Naive B cell (primary cell): ENCODE measurements at regions not wholly inside any gene's neighbourhood (a gene's known extent, or its start where the extent isn't known, plus 50 kb on each side); places are given as distances from the start of the nearest gene placed in this dataset.

Experiments used
- ATAC-seq, 2 donors: fragments of 150-1000 bp; cut with Tn5 transposase; 2 replicates each; pipeline ENCODE4 v1.10.0; 2021; ENCODE audit warnings: low read depth in 2 of 2, mild to moderate bottlenecking in 2 of 2, moderate library complexity in 2 of 2
- DNase-seq: peaks from one replicate; pipeline ENCODE4 v3.0.0; 2022
- H3K27ac Mint-ChIP-seq, 6 donors: one replicate each; pipeline ENCODE4 v1.8.0; 2020 to 2022; ENCODE audit warnings: mild to moderate bottlenecking in 6 of 6, mixed read lengths in 6 of 6, moderate library complexity in 5 of 6, inconsistent platforms in 2 of 6
- H3K27me3 Mint-ChIP-seq, 3 donors: one replicate each; pipeline ENCODE4 v1.8.0; 2021 to 2022; ENCODE audit warnings: mixed read lengths in 3 of 3, mild to moderate bottlenecking in 1 of 3
- H3K36me3 Mint-ChIP-seq, 2 donors: one replicate each; pipeline ENCODE4 v1.8.0; 2020 to 2022; ENCODE audit warnings: mixed read lengths in 2 of 2, inconsistent platforms in 1 of 2, mild to moderate bottlenecking in 1 of 2
- H3K4me1 Mint-ChIP-seq, 3 donors: one replicate each; pipeline ENCODE4 v1.8.0; 2020 to 2022; ENCODE audit warnings: mixed read lengths in 3 of 3, inconsistent platforms in 1 of 3, mild to moderate bottlenecking in 1 of 3, moderate library complexity in 1 of 3
- H3K4me3 Mint-ChIP-seq, 8 donors: one replicate each; pipeline ENCODE4 v1.8.0; 2020 to 2022; ENCODE audit warnings: mild to moderate bottlenecking in 8 of 8, mixed read lengths in 8 of 8, moderate library complexity in 8 of 8, inconsistent platforms in 2 of 8
- H3K9me3 Mint-ChIP-seq, 7 donors: one replicate each; pipeline ENCODE4 v1.8.0; 2020 to 2022; ENCODE audit warnings: mixed read lengths in 7 of 7, mild to moderate bottlenecking in 5 of 7, inconsistent platforms in 2 of 7, moderate library complexity in 1 of 7

DNA sequence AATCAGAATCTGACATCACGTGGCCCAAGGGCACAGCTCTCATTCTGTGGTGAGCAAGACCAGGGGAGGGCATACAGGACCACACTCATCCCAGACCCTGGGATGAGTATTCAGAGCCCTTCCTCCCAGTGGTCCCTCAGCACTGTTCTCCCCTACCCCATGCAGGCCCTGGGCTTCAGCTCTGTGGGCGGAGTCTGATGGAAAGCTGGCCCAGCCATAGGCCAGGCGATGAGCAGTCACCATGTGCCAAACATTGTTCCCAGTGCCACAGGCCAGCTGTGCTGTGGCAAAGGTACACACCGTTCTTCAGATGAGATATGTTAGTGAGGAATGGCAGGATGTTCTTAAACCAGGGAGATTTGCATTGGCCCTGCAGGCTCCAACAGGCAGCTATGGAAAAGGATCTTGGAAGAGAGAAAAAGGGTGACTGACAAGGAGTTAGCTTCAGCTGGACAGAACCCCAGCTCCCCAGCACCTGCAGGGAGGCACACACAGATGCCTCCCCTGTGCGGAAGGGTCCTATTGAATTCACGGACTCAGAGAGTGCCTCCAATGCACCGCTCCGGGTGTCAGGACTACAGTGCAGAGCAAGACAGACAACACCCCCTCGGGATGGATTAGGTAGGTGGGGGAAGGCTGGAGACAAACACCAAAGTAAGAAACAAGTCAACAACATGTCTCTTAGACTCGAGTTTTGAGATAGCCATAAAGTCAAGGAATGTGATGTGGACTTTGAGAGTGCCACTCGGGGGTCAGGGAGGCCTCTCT is 596.0 kb upstream of the MGMT start:
- Mint-ChIP-seq H3K4me3 (no peak overlapping the region), H3K9me3 (peaks cover 0 to 5% (median 0%) of the 10 kb centered on the region in 7 donors), H3K36me3 (no peaks in the 10 kb centered on the region), H3K4me1 (no peaks in the 10 kb centered on the region), H3K27me3 (peaks cover 0 to 10% (median 0%) of the 10 kb centered on the region in 3 donors), H3K27ac (peak overlapping the region in 1 of 6 donors; percentile 42)
- ATAC-seq (no peak), DNase-seq (no peak)

DNA sequence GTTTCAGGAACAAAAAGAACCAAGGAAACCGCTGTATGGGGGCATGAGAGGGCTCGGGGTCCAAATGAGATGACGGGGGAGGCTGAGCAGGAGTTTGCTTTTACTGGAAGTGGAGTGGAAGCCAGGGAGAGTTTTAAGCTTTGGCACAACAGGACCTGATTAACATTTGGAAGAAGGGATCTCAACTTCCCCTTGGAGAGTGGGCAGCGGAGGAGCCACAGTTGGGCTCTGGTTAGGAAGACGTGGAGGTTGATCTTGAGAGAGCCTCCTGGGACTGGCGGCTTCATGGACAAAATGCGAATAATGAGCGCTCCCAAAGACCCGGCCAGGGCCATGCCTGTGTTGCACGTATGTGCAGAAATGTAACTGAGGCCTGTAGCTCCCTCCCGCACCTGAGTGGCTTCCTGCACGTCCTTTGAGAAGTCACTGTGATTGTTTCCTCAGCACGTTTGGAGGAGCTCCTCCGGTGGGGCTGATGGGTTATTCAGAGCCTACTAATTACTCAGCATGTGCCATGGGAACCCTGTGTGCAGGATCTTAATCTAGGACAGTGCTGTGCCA is 595.3 kb upstream of the MGMT start:
- no peak overlapping the region for H3K27ac Mint-ChIP-seq
- no peak for DNase-seq
- H3K36me3 Mint-ChIP-seq, result no peaks in the 10 kb centered on the region
- ATAC-seq, result no peak
- peaks cover 0 to 5% (median 0%) of the 10 kb centered on the region in 7 donors for H3K9me3 Mint-ChIP-seq
- H3K4me1 Mint-ChIP-seq, result no peaks in the 10 kb centered on the region
- H3K27me3 Mint-ChIP-seq, result peaks cover 0 to 15% (median 0%) of the 10 kb centered on the region in 3 donors
- H3K4me3 Mint-ChIP-seq, result no peak overlapping the region

DNA sequence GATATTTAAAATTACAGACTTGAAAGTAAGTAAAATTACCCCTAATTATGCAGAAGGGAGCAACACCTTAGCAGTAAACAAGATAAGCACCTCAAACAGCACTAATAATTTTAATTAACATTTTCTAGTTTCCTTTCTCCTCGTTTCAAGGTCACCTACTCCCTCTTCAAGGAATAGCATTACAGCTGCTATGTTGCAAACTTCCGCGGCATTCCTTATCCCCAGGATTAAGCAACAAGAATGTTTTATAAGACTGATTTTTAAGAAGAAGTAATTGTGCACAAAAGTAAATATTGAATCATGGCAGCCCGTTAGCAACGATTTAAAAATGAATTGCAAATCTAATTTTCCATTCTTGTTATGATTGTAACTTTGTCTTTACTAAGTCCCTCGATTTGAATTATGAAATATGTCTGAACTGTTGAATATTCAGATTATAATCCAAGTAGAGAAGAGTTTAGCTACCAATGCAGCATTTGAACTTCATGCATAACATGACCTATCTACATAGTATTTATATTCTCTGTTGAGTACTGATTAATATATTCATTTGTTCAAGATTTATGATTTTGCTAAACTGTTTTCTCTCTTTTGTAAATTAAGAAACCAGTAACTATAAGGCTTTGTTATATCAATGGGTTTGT is 593.5 kb upstream of the MGMT start:
- Mint-ChIP-seq H3K4me1 (no peaks in the 10 kb centered on the region), H3K4me3 (no peak overlapping the region)

DNA sequence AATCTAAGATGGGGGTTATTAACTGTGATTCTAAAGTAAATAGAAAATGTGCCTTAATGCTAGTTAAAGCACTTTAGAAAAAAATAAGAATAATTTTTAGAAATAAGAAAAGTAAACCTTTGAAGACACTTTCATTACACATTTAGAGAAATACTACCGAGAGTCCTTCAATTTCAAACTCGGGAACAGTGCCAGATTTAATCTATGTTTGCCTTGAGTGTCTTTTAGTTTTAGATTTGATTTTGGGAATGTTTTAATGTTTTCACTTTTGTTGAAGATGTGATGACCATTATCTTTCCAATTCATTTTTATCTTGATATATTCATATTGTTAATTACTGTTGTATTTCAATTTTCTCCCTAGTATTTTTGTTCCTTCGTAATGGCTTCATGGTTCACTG is 592.7 kb upstream of the MGMT start:
- DNase-seq, result no peak
- no peak for ATAC-seq

More for the DNA sequence above, 593.5 kb upstream of the MGMT start:
- Mint-ChIP-seq H3K27ac (no peak overlapping the region), H3K27me3 (peaks cover 0 to 6% (median 0%) of the 10 kb centered on the region in 3 donors), H3K9me3 (peaks cover 0 to 3% (median 0%) of the 10 kb centered on the region in 7 donors), H3K36me3 (no peaks in the 10 kb centered on the region)
- DNase-seq (no peak), ATAC-seq (no peak)

DNA sequence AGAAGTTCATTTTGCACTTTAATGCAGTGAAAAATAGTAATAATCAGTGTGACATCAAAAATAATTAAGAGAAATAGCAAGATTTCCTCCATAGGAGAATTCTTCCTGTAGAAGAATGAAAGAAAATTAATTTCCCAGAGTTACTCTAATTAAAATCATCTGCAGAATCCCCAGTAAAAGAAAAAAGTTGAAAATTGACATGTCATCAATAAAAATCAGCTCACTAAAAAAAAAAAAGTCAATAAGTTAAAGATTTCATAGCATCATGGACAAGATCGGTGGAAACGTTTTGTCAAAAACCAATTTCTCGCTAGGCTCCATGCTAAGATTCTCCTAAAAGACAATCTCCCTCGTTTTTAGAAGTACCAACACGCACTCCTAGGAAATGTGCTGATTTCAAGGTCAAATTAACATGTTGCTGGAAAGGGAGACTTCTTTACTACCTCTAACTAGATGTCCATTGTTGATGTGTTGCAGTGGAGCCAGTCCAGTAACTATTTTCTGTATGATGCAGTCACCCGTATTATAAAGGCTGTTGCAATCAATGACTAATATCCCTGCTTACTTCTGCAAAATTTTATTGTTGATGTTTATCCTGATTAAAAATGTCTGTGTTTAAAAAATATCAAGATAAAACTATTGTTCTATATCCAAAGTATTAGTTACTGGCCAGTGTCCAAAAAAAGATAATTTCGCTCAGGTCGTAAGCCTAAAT is 591.9 kb upstream of the MGMT start:
- ATAC-seq (no peak), DNase-seq (no peak)
- Mint-ChIP-seq H3K4me1 (no peaks in the 10 kb centered on the region), H3K36me3 (no peaks in the 10 kb centered on the region), H3K27me3 (peaks cover 0 to 11% (median 0%) of the 10 kb centered on the region in 3 donors), H3K27ac (no peak overlapping the region), H3K9me3 (peaks cover 0 to 3% (median 0%) of the 10 kb centered on the region in 7 donors), H3K4me3 (no peak overlapping the region)

More for the DNA sequence above, 592.7 kb upstream of the MGMT start:
- Mint-ChIP-seq H3K27ac (no peak overlapping the region), H3K4me3 (no peak overlapping the region), H3K36me3 (no peaks in the 10 kb centered on the region), H3K9me3 (peaks cover 0 to 3% (median 0%) of the 10 kb centered on the region in 7 donors), H3K4me1 (no peaks in the 10 kb centered on the region), H3K27me3 (peaks cover 0 to 11% (median 0%) of the 10 kb centered on the region in 3 donors)

DNA sequence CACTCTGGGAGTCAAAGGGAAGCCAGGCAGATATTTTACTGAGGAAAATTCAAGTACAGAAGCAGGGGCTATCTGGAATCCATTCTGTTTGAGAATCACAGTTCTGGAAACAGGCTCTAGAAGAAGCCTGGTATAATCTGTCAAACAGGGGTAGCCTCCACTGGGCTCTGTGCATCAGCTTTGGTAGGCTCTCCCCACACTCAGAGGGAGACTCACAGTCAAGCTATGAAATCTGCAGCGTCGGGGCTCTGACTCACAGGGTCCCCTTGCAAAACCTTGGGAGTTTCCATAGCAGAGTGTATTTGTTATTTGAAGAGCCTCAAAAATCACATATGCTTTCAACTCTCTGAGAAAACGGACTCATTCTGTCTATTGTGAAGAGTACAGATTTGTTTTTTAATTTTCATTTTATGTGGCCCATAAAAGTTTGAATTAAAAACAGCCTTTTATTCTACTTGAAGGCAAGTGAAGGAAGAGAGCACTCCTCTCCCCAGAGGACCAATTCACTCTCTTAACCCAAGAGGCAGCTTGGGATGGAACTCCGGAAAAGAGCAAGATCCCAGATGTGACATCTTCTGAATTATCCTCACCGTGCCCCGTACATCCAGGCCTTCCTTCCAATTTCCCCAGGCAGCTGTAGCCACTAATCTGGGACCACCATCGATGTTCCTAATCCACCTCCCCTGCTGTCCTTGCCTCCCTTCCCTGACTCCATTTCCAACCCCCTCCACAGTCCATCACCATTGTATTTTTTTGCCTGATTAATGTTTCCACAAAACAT is 590.9 kb upstream of the MGMT start:
- H3K27me3 Mint-ChIP-seq, result peaks cover 0 to 16% (median under 1%) of the 10 kb centered on the region in 3 donors
- H3K4me3 Mint-ChIP-seq, result peak overlapping the region in 1 of 8 donors; percentile 74
- no peak for ATAC-seq
- no peaks in the 10 kb centered on the region for H3K4me1 Mint-ChIP-seq
- no peak overlapping the region for H3K27ac Mint-ChIP-seq
- H3K36me3 Mint-ChIP-seq, result no peaks in the 10 kb centered on the region
- DNase-seq, result no peak
- peaks cover 0 to 7% (median 0%) of the 10 kb centered on the region in 7 donors for H3K9me3 Mint-ChIP-seq

DNA sequence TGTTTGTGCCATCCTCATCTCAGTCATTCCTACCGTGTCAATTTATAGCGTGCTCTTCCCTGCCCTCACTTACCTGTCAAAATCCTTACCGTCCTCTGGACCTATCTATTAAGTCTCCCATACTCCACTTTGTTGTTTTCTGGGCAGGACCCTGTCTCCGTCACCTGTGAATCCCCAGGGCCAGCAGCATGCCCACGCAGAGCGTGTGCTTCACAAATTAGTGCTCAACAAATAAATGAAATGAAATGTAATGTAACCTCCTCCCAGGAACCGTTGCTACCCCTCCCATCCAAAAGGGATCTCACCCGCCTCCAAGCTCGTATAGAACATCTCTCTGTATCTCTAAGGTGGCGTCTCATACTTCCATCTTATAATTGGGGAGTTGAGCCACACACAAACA is 589.9 kb upstream of the MGMT start:
- ATAC-seq (no peak), DNase-seq (no peak)
- H3K27ac Mint-ChIP-seq, result no peak overlapping the region
- H3K4me3 Mint-ChIP-seq, result no peak overlapping the region
- H3K9me3 Mint-ChIP-seq, result peaks cover 0 to 13% (median 0%) of the 10 kb centered on the region in 7 donors
- no peaks in the 10 kb centered on the region for H3K36me3 Mint-ChIP-seq
- peaks cover 0 to 20% (median 7%) of the 10 kb centered on the region in 3 donors for H3K27me3 Mint-ChIP-seq
- no peaks in the 10 kb centered on the region for H3K4me1 Mint-ChIP-seq

DNA sequence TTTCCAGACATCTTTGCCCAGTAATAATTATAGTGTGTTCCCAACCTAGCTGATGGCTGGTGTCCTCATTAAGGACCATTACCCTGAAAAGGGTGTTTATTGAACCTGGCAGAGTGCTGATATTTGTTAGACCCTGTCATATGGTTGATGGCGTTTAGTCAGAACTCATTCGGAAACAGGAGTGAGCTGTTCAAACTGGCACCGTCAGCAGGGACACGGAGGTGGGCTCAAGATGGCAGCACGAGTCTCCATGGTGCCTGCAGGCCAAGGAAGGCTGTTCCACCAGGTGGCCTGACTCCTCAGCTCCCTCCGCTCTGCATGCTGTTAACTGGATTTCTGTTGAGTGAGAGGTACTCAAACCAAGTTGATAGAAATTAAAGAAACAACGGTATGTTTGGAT is 589.1 kb upstream of the MGMT start:
- ATAC-seq, result no peak
- no peak for DNase-seq
- Mint-ChIP-seq H3K9me3 (peaks cover 0 to 13% (median 0%) of the 10 kb centered on the region in 7 donors), H3K27me3 (peaks cover 0 to 20% (median 7%) of the 10 kb centered on the region in 3 donors), H3K36me3 (no peaks in the 10 kb centered on the region), H3K4me1 (no peaks in the 10 kb centered on the region), H3K4me3 (no peak overlapping the region), H3K27ac (no peak overlapping the region)

DNA sequence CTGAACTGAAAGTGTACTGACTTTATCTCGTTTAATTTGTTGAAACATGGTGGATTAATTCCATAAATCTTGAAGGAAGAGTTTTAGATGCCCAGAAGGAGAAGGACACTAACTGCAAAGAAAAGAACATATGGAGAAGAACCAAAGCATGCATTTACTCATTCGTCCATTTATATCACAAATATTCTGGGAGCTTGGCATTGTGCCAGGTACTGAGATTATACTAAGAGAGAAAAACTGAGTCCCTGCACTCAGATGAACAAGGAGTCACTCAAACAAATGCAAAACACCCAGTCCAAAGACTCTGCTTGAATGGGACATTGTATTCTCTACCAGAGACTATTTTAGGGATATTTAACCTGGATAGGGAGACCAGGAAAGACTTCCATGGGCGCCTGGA is 588.0 kb upstream of the MGMT start:
- H3K36me3 Mint-ChIP-seq, result no peaks in the 10 kb centered on the region
- DNase-seq (no peak), ATAC-seq (no peak)
- no peaks in the 10 kb centered on the region for H3K4me1 Mint-ChIP-seq
- peaks cover 0 to 13% (median 0%) of the 10 kb centered on the region in 7 donors for H3K9me3 Mint-ChIP-seq
- H3K27me3 Mint-ChIP-seq, result peaks cover 0 to 20% (median 7%) of the 10 kb centered on the region in 3 donors
- H3K4me3 Mint-ChIP-seq, result no peak overlapping the region
- no peak overlapping the region for H3K27ac Mint-ChIP-seq

DNA sequence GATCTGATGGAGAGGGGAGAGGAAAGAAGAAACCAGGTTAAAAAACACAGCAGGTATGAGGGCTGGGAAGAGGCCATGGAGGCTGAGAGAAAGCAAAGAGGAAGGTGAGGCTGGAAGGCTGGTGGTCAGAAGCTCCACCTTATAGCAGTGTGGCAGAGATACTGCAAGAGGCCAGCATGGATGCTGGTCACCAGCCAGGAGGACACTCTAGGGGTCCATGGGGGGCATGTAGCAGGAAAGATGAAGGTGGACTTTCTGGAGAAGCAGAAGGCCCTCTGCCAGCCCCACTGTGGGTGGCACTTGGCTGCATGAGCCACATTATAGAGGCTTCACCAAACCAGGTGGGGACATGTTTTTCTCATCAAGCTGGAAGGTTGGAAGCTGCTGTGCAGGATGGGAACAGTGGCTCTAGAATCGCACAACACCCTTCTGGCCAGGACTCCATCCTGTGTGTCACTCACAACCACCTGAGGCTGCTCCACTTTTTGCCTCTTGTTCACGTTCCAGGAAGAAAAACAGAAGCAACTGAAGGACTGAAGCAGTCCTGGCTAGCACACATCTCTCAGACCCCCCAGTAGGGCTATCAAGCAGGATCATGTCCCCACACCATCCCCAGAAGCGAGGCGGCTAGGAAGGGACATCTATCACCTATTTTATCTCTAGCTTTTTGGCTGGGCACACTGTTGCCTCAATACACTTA is 587.5 kb upstream of the MGMT start:
- H3K36me3 Mint-ChIP-seq, result no peaks in the 10 kb centered on the region
- ATAC-seq, result no peak
- no peak overlapping the region for H3K27ac Mint-ChIP-seq
- DNase-seq, result no peak
- no peaks in the 10 kb centered on the region for H3K4me1 Mint-ChIP-seq
- peaks cover 0 to 20% (median 7%) of the 10 kb centered on the region in 3 donors for H3K27me3 Mint-ChIP-seq
- H3K9me3 Mint-ChIP-seq, result peaks cover 0 to 13% (median 0%) of the 10 kb centered on the region in 7 donors
- H3K4me3 Mint-ChIP-seq, result no peak overlapping the region

DNA sequence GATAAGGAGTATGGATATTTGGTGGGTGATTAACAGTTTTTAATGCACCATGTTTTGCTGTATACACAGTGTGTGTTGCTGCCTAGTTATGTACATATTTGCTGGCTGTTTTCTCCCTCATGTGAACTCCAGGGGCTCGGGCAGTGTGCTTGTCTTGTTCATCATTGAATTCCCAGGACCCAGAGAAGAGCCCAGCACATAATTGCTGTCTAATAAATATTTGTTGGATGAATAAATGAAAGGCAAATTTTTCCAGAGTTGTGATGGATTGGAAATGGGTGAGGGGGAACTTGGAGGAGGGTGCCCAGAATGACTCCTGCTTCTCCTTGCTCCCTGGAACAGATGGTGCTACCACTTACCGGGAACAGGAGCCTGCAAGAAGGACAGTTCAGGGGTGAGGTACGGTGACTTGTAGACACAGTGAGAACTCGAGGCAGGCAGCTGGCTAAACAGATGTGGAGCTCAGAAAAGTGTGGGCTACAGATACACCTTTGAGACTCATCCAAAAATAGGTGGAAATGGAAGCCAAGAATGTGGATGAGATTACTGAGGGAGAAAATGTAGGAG is 586.8 kb upstream of the MGMT start:
- no peak for ATAC-seq
- H3K36me3 Mint-ChIP-seq, result no peaks in the 10 kb centered on the region
- peaks cover 0 to 20% (median 7%) of the 10 kb centered on the region in 3 donors for H3K27me3 Mint-ChIP-seq
- H3K4me1 Mint-ChIP-seq, result no peaks in the 10 kb centered on the region
- DNase-seq, result no peak
- H3K27ac Mint-ChIP-seq, result no peak overlapping the region
- H3K9me3 Mint-ChIP-seq, result peaks cover 0 to 13% (median 0%) of the 10 kb centered on the region in 7 donors
- no peak overlapping the region for H3K4me3 Mint-ChIP-seq

DNA sequence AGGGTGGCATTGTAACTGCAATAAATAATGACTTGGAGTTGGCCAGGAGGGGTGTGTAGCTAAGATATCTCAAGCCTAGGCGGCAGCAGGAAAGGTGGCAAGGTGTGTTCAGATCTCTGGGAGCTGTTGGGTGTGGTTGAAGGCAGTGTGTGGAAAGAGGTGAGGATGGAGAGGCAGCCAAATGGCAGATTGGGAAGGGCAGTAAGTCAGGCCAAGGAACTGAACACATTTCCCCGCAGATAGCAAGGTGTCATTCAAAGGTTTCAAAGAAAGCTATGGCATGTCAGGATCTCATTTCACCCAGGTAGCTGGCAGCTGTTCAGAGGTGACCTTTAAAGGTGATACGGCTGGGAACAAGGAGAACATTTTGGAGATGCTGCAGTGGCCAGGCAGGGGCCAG is 586.0 kb upstream of the MGMT start:
- H3K27me3 Mint-ChIP-seq, result peaks cover 0 to 20% (median 7%) of the 10 kb centered on the region in 3 donors
- no peak overlapping the region for H3K4me3 Mint-ChIP-seq
- H3K9me3 Mint-ChIP-seq, result peaks cover 0 to 13% (median 0%) of the 10 kb centered on the region in 7 donors
- ATAC-seq (no peak), DNase-seq (no peak)
- no peak overlapping the region for H3K27ac Mint-ChIP-seq
- H3K36me3 Mint-ChIP-seq, result no peaks in the 10 kb centered on the region
- H3K4me1 Mint-ChIP-seq, result no peaks in the 10 kb centered on the region
